ENCODE measurements at regions not wholly inside any gene's neighbourhood (a gene's known extent, or its start where the extent isn't known, plus 50 kb on each side); places are given as distances from the start of the nearest gene placed in this dataset.

DNA sequence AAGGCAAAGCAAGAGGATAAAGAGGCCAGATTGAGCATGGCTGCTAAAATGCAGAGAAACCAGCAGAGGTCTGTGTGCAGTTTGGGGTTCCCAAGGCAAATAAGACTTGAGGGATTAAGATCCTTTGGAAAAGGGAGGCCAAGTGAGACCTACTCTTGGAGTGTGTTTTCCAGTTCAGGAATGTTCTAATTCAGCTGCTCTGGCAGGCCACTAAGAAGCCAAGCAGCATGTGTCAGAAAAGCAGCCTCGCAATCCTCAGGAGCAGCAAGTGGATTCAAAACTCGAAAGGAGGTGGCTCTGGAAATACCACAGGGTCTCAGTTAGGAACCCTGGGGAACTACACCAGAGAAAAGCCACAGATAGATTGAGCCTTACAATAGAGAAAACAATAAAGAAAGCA, 569.2 kb downstream of the METTL4 start:
- no peak for TF ChIP-seq JUND (IDR thresholded peaks at IDR 0.05; ENCODE audit: low read depth)
- DNase-seq (ENCODE audit: low read depth in 1 of 2, low spot score in 1 of 2) = no peak
- in situ Hi-C loops (cut with HindIII; ENCODE audit: low pct_unique_long_range_greater_than_20kb, low sequenced_read_pairs) = no loop called here

DNA sequence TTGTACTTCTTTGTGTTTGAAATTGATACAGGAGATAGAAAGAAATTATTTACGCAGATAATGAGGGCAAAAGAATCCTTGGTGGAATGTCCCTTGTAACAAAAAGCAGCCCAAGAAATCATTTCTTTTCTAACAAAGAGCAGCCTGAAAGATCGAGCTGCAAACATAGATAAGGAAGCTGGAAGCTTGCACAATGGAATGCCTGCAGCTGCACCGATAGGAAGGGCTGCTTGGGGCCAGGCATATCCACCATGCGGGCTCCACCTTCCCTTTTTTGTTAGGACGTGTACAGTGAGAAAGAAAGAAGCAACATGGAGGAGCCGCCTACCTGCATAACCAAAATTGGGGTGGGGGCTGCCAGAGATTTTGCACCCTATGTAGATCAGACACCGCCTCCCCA, 568.7 kb downstream of the METTL4 start:
- in situ Hi-C loops (cut with HindIII; ENCODE audit: low pct_unique_long_range_greater_than_20kb, low sequenced_read_pairs) = no loop called here
- no peak for DNase-seq (ENCODE audit: low read depth in 1 of 2, low spot score in 1 of 2)
- TF ChIP-seq JUND (IDR thresholded peaks at IDR 0.05; ENCODE audit: low read depth) = no peak

DNA sequence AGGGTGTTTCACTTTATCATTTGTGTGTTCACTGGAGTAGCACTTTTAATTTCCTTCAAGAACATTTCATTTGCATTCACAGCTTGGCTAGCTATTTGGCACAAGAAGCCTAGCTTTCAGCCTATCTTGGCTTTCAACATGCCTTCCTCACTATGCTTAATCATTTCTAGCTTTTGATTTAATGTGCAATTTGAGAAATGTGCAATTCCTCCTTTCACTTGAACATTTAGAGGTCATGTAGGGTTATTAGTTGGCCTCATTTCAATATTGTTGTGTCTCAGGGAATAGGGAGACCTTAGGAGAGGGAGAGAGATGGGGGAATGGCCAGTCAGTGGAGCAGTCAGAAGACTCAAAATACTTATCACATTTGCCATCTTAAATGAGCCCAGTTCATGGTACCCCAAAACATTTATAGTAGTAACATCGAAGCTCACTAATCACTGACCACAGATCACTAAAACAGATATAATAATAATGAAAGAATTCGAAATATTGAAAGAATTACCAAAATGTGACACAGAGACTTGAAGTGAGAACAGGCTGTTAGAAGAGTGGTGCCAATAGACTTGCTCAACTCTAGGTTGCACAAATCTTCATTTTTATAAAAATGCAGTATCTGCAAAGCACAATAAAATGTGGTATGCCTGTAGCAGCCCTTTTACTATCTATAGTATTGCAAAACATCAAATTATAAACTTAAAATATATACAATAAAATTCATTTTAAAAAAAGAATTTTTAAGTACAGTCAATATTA, 561.2 kb downstream of the METTL4 start:
- no peak for DNase-seq (ENCODE audit: low read depth in 1 of 2, low spot score in 1 of 2)
- in situ Hi-C loops (cut with HindIII; ENCODE audit: low pct_unique_long_range_greater_than_20kb, low sequenced_read_pairs) = no loop called here
- no peak for TF ChIP-seq JUND (IDR thresholded peaks at IDR 0.05; ENCODE audit: low read depth)

DNA sequence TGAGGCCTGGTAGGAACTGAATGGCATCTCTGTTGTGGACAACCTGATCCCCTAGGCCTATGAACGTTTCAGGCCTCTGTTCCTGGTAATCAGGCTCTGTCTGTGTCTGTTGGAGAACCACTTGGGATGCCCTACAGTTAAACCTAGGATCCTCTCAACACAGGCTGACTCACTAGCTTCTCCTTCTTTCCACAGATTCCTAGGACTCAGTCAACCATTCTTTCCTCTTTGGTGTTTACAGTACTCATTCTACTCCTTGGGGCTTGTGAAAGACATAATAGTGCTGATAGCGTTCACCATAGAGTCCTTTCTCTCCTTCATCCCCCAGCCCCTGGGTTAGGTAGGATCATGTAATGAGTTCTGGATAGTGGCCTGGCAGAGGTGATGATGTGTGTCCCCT, 544.3 kb downstream of the METTL4 start:
- no peak for DNase-seq (ENCODE audit: low read depth in 1 of 2, low spot score in 1 of 2)

DNA sequence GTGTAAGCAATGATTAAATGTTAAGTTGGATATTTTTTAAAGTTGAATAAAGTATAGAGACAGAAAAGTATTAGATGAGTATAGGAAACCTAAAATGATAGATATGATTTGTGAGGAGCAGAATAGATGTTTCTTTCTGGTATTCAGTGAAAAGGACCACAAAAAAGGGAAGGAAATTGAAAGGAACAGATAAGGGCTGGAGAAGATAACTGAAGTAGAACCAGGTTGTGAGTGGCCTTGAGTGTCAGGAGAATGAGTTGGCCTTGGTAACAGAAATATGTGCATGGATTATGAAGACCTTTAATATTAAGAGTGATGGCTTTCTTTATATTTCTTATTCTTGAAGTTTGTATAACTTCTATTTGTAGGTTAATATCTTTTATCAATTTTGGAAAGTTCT, 543.5 kb downstream of the METTL4 start:
- in situ Hi-C loops (cut with HindIII; ENCODE audit: low pct_unique_long_range_greater_than_20kb, low sequenced_read_pairs) = no loop called here
- no peak for DNase-seq (ENCODE audit: low read depth in 1 of 2, low spot score in 1 of 2)
- no peak for TF ChIP-seq JUND (IDR thresholded peaks at IDR 0.05; ENCODE audit: low read depth)

More for the DNA sequence above, 544.3 kb downstream of the METTL4 start:
- in situ Hi-C loops (cut with HindIII; ENCODE audit: low pct_unique_long_range_greater_than_20kb, low sequenced_read_pairs) = no loop called here
- TF ChIP-seq JUND (IDR thresholded peaks at IDR 0.05; ENCODE audit: low read depth) = no peak

DNA sequence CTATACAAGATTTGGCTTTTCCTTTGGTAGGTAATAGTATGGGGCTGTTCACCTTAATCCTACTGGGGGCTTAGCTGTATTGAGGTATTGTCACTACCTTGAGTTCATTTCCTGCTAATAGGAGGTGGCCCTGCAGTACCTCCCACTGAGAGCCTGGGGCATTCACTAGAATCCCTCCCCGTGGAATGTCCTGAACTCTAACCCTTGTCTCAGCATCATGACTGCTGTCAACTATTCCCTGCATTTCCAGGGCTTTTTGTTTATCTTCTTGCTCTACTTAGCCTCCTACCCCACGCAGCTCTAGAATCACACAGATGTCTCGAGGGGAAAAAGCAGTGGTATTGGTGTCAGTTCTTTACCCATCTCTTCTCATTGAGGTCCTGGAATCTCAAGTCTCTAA, 542.3 kb downstream of the METTL4 start:
- no peak for DNase-seq (ENCODE audit: low read depth in 1 of 2, low spot score in 1 of 2)
- TF ChIP-seq JUND (IDR thresholded peaks at IDR 0.05; ENCODE audit: low read depth) = no peak
- in situ Hi-C loops (cut with HindIII; ENCODE audit: low pct_unique_long_range_greater_than_20kb, low sequenced_read_pairs) = no loop called here

DNA sequence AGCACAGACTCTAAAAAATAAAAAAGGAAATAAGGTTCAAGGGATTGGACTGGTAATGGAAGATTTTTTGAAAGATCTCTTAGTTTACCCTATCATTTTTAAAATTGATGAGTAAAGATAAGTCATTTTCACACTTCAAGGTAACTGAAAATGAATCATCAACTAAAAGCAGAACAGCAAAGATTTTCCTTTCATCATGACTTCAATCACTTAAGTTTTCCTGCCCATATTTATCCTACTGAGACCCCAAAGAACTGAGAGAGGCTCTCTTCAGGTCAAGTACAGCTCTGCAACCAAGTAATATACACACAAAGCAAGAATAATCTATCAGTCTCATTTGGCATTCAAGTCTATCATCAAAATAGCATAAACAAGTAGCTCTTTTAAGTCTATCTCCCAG, 540.7 kb downstream of the METTL4 start:
- DNase-seq (ENCODE audit: low read depth in 1 of 2, low spot score in 1 of 2) = no peak
- TF ChIP-seq JUND (IDR thresholded peaks at IDR 0.05; ENCODE audit: low read depth) = no peak
- in situ Hi-C loops (cut with HindIII; ENCODE audit: low pct_unique_long_range_greater_than_20kb, low sequenced_read_pairs) = no loop called here

DNA sequence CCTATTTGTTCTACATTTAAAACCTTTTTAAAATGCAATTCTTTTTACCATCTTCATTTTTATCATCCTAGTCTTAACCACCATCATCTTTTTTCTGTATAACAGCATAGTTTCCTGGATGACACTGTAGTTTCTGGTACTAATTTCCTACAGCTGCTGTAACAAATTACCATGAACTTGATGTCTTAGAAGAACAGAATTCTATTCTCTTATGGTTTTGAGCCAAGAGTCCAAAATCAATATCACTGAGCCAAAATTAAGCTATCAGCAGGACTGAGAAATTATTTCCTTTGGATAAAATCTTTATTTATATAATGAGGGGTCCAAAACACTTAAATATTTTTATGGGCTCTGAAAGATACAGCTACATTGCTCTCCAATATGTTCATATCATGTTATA, 539.3 kb downstream of the METTL4 start:
- TF ChIP-seq JUND (IDR thresholded peaks at IDR 0.05; ENCODE audit: low read depth) = no peak
- no peak for DNase-seq (ENCODE audit: low read depth in 1 of 2, low spot score in 1 of 2)
- in situ Hi-C loops (cut with HindIII; ENCODE audit: low pct_unique_long_range_greater_than_20kb, low sequenced_read_pairs) = no loop called here

DNA sequence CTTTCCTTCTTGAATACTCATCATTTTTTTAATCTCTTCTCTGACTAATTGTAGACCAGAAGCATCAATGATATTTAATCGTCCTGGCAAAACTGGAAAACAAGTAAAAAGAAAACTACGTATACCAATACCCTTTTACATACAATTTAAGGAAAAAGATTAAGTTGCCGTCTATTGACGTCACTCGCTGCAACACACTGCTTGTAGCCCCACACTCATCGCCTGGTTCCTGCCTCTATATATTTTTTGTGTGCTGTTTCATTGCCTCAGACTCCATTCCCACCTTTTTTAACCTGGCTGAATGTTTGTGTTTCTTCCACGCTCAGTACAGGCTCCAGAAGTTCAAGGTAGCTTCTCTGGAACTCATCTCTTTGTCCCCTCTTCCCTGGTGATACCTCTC, 536.2 kb downstream of the METTL4 start:
- no peak for TF ChIP-seq JUND (IDR thresholded peaks at IDR 0.05; ENCODE audit: low read depth)
- in situ Hi-C loops (cut with HindIII; ENCODE audit: low pct_unique_long_range_greater_than_20kb, low sequenced_read_pairs) = no loop called here
- DNase-seq (ENCODE audit: low read depth in 1 of 2, low spot score in 1 of 2) = no peak

DNA sequence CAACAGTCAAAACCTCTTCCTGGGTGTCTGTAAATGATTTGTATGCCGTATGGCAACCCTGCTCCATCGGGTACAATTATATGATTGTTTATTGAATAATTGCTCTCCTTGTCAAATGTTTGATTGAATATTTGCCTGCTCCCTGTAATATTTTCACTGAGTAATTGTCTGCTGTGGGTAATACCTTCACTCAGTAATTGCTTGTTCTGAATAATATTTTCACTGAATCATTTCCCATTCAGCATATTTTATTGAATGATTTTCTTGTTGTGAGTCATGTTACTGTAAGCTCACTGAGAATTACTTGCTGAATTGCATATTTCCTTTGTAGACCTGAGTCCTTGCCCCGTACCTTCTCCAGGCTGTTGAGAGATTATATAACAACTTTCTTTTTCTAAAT, 535.2 kb downstream of the METTL4 start:
- TF ChIP-seq JUND (IDR thresholded peaks at IDR 0.05; ENCODE audit: low read depth) = no peak
- DNase-seq (ENCODE audit: low read depth in 1 of 2, low spot score in 1 of 2) = no peak
- in situ Hi-C loops (cut with HindIII; ENCODE audit: low pct_unique_long_range_greater_than_20kb, low sequenced_read_pairs) = no loop called here

DNA sequence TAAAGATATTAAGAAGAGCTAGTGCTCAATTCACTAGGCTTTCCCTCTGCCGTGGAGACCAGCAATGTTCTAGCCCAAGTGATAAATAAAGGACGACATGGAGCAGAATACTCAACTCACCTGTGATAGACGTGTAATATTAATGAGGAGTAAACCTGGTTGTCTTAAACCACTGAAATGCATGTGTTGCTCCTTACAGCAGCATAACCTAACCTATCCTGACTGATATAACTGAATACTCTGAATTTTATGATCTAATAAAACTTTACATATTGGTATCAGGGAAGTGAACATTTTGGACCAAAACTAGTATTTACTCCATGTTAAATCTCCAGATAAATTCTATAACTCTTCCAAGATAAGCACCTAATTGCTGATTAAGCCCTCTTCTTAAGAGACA, 531.0 kb downstream of the METTL4 start:
- in situ Hi-C loops (cut with HindIII; ENCODE audit: low pct_unique_long_range_greater_than_20kb, low sequenced_read_pairs) = no loop called here
- TF ChIP-seq JUND (IDR thresholded peaks at IDR 0.05; ENCODE audit: low read depth) = no peak
- DNase-seq (ENCODE audit: low read depth in 1 of 2, low spot score in 1 of 2) = no peak

DNA sequence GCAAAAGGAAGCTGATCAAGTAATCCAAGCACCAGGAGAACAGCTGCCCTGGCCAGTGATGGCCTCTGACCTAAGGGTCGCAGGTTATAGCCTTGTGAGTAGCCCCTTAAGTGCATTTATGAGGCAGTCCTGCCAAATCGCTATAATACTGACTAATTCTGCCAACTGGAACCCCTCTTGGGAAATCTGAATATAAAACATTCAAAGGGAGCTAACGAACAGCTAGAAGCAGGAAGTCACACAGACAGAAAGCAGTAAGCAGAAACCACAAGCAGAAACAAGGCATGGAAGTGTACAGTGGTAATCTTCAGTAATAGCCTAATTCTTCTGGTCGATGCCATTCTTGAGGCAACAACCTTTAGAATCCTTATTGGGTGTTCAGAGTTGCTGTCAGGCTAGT, 521.3 kb downstream of the METTL4 start:
- in situ Hi-C loops (cut with HindIII; ENCODE audit: low pct_unique_long_range_greater_than_20kb, low sequenced_read_pairs) = no loop called here
- no peak for DNase-seq (ENCODE audit: low read depth in 1 of 2, low spot score in 1 of 2)
- no peak for TF ChIP-seq JUND (IDR thresholded peaks at IDR 0.05; ENCODE audit: low read depth)

DNA sequence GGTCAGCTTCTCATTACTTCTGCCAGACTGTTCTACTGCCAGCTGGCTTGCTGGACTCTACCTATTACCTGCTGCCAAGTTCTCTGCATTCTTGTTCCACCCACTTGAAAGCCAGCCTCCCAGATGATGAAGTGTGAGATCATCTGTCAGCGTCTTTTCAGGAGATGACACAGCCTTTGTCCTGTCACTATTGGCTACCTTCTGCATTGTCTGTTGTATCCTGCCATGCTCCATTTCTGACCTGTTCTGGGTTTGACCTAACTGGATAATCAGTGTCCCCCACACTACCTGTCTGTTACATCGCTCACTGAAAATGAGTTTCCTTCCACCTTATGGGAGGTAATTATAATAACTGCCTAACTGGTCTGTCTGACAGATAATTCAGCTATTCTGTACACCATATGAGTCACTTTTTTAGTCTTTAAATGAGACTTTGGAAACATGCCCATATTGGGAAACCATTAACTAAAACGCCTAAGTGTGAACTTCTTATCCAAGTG, 520.6 kb downstream of the METTL4 start:
- in situ Hi-C loops (cut with HindIII; ENCODE audit: low pct_unique_long_range_greater_than_20kb, low sequenced_read_pairs) = no loop called here
- DNase-seq (ENCODE audit: low read depth in 1 of 2, low spot score in 1 of 2) = peak in 1 of 2 experiments; percentile 23
- no peak for TF ChIP-seq JUND (IDR thresholded peaks at IDR 0.05; ENCODE audit: low read depth)
